G401 (cell line): ENCODE measurements at regions not wholly inside any gene's neighbourhood (a gene's known extent, or its start where the extent isn't known, plus 50 kb on each side); places are given as distances from the start of the nearest gene placed in this dataset.

Experiments
- DNase-seq: peaks from one replicate; pipeline ENCODE4 v3.0.0-alpha.2; 2015; ENCODE audit warnings: low spot score
- in situ Hi-C: cut with HindIII; loops from 2 replicates; pipeline ENCODE4 v1.10.0; 2016; ENCODE audit warnings: low sequenced_read_pairs, mixed read lengths

DNA sequence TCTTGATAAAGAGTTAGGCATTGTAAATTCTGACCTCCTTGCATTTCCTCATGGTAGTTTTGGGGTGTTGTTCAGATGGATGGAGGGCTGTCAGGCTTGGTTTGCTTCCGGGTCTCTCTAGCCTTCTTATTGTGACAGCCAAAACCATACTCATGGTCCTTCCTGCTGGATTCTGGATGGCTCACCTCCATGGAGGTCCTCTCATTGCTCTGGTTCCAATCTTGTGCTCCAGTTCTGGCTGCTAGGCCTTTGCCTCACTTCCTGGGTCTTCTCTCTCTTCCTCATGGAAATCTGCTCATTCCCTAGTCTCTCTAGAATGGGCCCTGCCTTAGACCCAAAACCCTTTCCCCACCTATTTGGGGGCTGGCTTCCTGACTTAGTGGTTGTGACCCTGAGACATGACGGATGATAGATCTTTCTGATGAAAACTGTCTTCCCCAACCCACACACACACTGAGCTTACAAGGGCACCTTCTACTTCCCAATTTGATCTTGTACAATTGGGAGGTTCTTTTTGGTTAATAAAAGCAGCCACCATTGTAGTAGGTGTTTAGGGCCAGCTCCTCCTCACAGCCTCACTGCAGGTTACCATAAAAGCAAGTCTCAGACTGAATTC, 66.2 kb upstream of the XCR1 start:
- no peak for DNase-seq
- in situ Hi-C loops, result no loop called here

GRCh38 chr3:46092702-46093080, 65.4 kb upstream of the XCR1 start:
- no peak for DNase-seq
- in situ Hi-C loops, result no loop called here

DNA sequence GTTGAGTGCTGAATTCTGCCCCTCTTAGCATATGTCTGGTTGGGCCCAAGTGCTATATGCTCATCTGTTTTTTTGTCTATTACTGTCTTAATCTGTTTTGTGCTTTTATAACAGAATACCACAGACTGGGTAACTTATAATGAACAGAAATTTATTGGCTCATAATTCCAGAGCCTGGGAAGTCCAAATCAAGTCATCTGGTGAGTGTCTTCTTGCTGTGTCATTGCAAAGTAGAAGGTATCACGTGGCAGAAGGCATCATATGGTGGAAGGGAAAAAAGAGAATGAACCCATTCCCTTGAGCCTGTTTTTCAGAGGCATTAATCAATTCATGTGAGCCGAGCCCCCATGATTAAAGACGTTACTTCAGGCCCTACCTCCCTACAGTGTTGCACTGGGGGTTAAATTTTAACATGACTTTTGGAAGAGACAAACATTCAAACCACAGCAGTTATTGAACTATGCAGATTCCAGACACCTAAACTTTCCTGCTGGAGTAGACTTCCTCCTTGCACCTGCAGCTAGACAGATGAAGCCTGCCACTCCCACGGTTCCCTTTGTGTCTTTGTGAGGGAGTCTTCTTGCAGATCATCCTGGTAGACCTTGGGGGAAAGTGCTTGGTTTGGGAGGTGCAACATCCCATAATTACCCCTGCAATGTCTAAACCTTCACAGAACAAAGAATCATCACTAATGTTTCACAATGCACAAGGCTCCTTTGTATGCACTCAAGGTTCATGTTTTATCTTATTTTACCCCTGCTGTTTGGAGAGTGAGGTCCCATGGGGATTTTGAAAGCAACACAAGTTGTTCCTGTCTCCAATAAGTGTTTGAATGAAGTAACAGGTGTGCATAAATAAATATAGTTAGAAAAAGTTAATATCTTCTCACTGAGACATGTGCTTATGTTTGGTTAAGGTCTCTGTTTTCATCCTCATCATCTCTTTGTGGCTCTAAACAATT, 64.7 kb upstream of the XCR1 start:
- DNase-seq, result no peak
- in situ Hi-C loops, result no loop called here

- in situ Hi-C loops, result no loop called here
- DNase-seq, result no peak
Observed at GRCh38 chr3:46091046-46091445, 63.8 kb upstream of the XCR1 start.

DNA sequence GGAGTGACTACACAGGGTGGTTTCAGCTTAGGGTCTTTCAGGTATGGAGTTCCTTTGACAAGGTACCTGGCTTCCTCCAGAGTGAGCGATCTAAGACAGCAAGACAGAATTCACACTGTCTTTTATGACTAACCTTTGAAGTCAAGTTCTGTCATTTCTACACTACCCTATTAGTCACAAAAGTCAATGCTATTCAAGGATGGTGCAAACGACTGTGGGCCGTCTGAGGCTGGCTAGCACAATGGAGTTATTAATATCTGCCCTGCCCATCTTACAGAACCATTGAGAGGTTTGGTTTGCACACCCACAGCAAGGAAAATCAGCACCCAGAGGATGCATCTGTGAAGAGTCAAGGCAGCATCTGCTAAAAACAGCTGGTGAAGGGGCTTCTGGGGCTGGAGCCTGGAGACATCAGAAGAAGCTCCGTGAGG, 62.9 kb upstream of the XCR1 start:
- in situ Hi-C loops, result no loop called here
- DNase-seq, result no peak

GRCh38 chr3:46089237-46090011, 62.1 kb upstream of the XCR1 start:
- in situ Hi-C loops, result no loop called here
- peak; percentile 19 for DNase-seq

DNA sequence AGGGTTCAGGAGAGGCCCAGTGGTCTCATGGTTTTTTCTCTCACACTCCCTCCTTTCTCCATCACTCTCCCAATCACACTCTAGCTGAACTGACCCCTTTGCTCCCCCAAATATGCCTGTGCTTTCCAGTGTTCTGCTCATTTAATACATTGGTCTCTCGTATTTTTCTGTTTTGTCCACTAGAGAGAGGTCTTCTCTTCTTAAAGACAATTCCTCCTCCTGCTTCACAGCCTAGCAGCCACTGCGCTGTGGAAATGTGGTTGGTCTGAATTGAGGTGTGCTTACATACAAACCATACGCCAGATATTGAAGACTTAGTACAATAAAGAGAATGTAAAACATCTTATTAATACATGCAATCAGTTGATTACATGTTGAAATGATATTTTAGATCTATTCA, 60.6 kb upstream of the XCR1 start:
- DNase-seq, result peak; percentile 32
- in situ Hi-C loops, result no loop called here

DNA sequence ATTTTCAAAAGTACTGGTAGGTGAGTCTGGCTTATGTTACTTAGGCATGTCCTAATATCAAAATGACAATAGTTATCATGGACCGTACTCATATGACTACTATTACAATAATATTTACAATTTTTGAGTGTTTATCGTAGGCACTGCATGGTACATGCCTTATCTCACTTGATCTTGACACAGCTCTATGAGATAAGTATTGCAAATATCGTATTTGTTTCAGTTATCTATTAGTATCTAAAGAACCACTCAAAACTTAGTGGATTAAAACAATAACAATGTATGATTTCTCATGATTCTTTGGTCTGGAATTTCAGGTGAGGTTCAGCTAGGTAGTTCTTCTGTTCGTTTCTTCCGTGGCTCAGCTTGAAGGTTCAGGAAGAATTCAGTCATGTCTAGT, 59.7 kb upstream of the XCR1 start:
- in situ Hi-C loops, result no loop called here

GRCh38 chr3:46086083-46086437, 58.8 kb upstream of the XCR1 start:
- in situ Hi-C loops, result no loop called here

More for the DNA sequence above, 59.7 kb upstream of the XCR1 start:
- DNase-seq, result no peak

DNA sequence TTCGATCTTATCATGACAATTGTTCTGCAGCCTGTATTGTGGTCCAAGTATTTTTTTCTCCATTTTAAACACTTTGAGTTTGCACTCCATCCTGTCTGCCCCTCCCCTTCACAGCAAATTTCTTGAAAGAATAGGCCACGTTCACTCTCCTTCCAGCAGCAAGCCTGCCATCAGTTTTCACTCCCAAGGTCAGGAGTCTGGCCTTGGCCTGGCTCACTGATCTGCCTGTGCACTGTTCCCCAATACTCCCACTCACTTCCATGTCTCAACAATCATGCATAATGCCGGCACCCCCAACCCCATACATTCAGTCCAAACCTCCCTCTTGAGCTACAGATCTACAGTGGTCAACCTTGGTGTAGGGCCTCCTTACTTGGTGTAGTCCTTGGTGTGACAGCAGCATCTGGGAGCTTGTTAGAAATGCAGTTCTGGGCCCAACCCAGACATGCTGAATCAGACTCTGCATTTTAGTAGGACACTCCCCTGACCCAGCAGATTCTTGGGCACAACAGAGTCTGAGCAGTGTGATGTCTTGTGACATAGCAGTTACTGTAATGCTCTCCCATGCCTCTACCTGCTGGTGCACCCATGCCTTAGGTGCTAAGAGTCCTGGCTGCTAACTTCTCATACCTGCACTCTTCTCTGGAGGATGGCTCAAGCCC, 58.3 kb upstream of the XCR1 start:
- in situ Hi-C loops, result no loop called here
- no peak for DNase-seq

More at GRCh38 chr3:46086083-46086437, 58.8 kb upstream of the XCR1 start:
- no peak for DNase-seq

DNA sequence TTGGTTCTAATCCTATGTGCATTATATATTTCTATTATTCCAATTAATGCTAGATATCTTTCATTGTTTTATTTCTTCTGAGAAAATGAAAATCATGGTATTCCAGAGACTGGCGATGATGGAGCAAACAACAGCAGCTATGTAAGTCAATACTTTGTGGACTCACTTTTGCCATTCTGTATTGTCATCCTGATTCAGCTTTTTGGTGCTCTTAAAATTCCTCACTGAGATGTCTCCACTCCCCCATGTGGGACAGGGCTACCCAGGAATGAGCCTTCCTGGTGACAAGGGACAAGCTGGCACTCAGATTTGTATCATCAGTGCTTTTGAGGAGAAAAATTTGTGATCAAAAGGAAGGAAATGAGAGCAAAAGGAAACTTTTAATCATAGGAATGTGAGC, 56.7 kb upstream of the XCR1 start:
- in situ Hi-C loops, result no loop called here
- no peak for DNase-seq

GRCh38 chr3:46082849-46083248, 55.6 kb upstream of the XCR1 start:
- in situ Hi-C loops, result no loop called here
- no peak for DNase-seq

DNA sequence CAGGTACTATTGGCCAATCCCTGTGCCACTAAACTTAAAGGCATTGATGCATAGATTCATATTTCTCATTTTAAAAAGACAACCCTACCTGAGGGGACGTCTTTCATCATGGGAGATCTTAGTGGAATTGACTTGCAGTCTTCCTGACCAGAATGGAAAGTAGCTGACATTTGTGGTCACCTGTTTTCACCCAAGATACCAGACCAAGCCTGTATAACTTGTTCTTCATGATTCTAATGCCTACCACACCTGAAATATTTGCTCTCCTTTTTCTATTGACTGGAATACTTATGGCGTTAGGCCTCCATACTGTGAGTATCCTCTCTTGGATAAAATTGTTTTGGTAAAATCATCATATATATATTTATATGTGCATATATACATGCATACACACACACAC, 54.7 kb upstream of the XCR1 start:
- DNase-seq, result no peak
- in situ Hi-C loops, result no loop called here

DNA sequence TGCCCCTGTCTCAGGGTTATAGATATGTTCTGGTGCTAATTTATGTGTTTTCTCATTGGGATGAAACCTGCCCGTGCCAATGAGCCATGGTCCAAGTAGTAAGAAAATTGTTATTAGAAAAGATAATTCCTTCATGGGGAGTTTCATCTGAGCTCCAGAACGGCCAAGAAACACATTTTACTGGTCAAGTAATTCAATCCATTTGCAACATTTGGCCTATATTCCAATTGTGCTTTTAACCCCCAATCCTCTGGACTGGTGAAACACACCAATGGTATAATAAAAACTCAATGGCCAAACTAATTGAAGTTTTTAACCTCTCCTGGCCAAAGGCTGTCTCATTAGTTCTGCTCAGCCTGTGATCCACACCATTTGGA, 53.7 kb upstream of the XCR1 start:
- DNase-seq, result no peak
- in situ Hi-C loops, result no loop called here

DNA sequence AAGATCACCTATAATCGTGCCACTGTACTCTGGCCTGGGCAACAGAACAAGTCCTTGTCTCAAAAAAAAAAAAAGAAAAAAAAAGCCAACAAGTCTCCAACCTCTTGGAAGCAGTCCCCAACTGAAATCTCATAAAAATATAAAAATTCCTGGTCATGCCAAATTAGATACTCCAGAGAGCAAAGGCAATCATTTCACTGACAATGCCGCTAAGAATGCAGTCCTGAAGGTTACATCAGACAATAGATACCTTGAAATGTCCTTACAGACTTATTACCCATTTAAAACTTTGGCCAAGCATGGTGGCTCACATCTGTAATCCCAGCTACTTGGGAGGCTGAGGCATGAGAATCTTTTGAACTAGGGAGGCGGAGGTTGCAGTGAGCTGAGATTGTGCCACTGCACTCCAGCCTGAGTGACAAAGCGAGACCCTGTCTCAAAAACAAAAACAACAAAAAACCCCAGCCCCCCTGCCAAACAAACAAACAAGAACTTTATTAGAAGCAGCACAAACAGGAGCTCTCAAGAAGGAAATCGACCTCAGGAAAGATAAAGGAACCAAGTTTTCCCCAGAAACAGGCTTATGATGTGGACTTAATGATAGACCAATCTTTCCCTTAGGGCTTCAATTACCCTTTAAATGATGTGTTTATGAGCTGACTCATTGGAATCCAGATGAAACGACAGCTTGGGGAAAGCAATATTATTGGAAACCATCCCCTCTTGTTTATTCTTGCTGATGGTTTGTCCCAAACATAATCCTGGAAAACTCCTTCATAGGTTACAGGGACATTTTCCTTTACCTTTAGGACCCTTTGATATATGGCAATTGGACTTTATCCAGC, 53.1 kb upstream of the XCR1 start:
- in situ Hi-C loops, result no loop called here
- DNase-seq, result peak; percentile 24

GRCh38 chr3:46078712-46079400, 51.6 kb upstream of the XCR1 start:
- DNase-seq, result peak; percentile 93
- in situ Hi-C loops, result no loop called here
